ENCODE measurements at regions not wholly inside any gene's neighbourhood (a gene's known extent, or its start where the extent isn't known, plus 50 kb on each side); places are given as distances from the start of the nearest gene placed in this dataset.

DNA sequence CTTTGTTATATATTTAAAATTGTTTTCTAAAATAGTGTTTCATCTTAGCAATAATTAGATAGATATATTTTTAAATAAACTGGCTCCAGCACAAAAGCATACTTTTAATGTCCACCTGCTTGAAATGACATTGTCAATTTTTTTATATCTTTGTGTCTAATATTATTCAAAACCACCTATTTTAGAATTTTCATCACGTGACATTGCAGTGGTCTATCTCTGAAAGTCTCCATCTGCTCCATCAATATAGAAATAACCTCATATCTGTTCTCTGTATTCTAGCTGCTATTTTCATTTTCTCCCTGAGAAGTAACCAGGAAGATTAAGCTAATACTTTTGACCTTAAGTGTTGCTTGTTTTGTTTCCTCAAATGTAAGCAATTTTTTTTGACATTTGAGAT lies 248.0 kb upstream of the CNTNAP5 start:
- TF ChIP-seq, protein P1, sequence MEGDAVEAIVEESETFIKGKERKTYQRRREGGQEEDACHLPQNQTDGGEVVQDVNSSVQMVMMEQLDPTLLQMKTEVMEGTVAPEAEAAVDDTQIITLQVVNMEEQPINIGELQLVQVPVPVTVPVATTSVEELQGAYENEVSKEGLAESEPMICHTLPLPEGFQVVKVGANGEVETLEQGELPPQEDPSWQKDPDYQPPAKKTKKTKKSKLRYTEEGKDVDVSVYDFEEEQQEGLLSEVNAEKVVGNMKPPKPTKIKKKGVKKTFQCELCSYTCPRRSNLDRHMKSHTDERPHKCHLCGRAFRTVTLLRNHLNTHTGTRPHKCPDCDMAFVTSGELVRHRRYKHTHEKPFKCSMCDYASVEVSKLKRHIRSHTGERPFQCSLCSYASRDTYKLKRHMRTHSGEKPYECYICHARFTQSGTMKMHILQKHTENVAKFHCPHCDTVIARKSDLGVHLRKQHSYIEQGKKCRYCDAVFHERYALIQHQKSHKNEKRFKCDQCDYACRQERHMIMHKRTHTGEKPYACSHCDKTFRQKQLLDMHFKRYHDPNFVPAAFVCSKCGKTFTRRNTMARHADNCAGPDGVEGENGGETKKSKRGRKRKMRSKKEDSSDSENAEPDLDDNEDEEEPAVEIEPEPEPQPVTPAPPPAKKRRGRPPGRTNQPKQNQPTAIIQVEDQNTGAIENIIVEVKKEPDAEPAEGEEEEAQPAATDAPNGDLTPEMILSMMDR (IDR thresholded peaks at IDR 0.05; ENCODE audit: low read depth, low read length): no peak
- TF ChIP-seq POLR2A (IDR thresholded peaks at IDR 0.05; ENCODE audit: extremely low read depth, insufficient read length): no peak

Measured in NB4 (cell line).